Cardiac muscle cell (in vitro differentiated cells and primary cell): ENCODE measurements at regions not wholly inside any gene's neighbourhood (a gene's known extent, or its start where the extent isn't known, plus 50 kb on each side); places are given as distances from the start of the nearest gene placed in this dataset.

Experiments
- DNase-seq, 2 donors: peaks; one replicate each; pipeline versions ENCODE4 v3.0.0 to v3.0.0-alpha.2; 2010 to 2017; ENCODE audit warnings: low read depth in 1 of 2, low spot score in 1 of 2
- H3K27ac ChIP-seq: fragments of 200-600 bp; sonication (generic); 2 replicates; pipeline ENCODE4 v1.5.1; 2016
- H3K27me3 ChIP-seq: fragments of 200-600 bp; sonication (generic); 2 replicates; pipeline ENCODE4 v1.6.0; 2016; ENCODE audit warnings: control low read depth
- H3K36me3 ChIP-seq: fragments of 200-600 bp; sonication (generic); 2 replicates; pipeline ENCODE4 v1.5.1; 2016; ENCODE audit warnings: control low read depth
- H3K4me1 ChIP-seq: fragments of 200-600 bp; sonication (generic); 2 replicates; pipeline ENCODE4 v1.8.1; 2017; ENCODE audit warnings: low read depth, mild to moderate bottlenecking, mixed run types
- H3K4me3 ChIP-seq: fragments of 200-600 bp; sonication (generic); 2 replicates; pipeline ENCODE4 v1.5.1; 2016; ENCODE audit warnings: mild to moderate bottlenecking
- H3K9me3 ChIP-seq: fragments of 200-600 bp; sonication (generic); 2 replicates; pipeline ENCODE4 v1.5.1; 2017; ENCODE audit warnings: low read depth, mild to moderate bottlenecking, control low read depth
- CTCF ChIP-seq: IDR thresholded peaks from 2 replicates; pipeline ENCODE4 v1.5.1; 2012; ENCODE audit warnings: low read depth, mild to moderate bottlenecking, low read length

DNA sequence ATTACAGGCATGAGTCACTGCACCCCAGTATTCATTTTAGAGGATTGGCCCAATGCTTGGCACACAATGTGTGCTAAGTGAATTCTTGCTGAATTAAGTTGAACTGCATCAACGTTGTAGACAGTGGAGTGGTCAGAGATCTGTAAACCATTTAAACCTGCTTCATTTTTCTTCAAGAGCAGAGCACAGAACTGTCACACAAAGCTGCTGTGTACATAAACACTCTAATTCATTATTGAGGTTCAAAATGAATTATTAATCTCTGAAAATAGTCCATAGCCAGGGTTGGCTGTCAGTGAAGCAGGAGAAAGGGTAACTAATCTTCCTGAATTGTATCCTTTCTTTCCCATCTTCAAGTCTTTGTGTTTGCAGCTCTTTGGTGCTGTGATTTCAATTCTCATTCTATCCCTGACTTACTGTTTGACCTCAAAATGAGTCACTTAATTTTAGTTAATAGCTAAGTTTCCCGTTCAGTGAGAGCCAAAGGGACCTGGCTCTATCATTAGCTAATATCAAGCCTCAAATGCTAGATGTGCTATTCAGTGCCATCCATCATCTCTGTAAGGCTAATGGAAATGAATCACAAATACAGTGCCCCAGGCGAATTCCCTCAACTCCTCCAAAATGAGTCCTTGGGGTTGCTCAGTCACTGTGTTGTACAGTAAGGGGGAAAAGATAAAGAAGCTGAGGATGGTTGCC, 77.0 kb upstream of the TSC22D1 start:
- H3K27ac ChIP-seq = no peak overlapping the region
- no peak overlapping the region for H3K4me3 ChIP-seq
- no peak for TF ChIP-seq CTCF
- DNase-seq = no peak
- no peaks in the 10 kb centered on the region for H3K9me3 ChIP-seq
- no peaks in the 10 kb centered on the region for H3K36me3 ChIP-seq
- H3K4me1 ChIP-seq = no peaks in the 10 kb centered on the region
- no peaks in the 10 kb centered on the region for H3K27me3 ChIP-seq

DNA sequence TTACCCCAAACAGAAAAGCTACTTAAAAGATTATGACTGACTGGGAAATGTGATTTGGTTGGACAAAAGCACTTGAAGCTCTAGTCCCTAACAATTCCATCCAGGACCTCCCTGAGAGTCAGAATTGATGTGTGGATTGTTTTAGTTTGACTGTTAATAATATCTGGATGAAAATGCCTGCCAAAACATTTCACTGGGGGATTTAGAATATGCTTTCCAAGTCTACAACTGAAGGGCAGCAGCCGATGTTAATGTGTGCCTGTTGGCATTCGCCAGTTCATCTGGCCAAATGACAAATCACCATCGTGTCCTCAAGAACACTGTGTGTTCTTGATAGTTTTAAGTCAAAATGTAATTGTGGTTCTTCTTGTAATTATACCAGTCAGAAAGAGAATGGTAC, 76.0 kb upstream of the TSC22D1 start:
- Histone ChIP-seq H3K27me3 (no peaks in the 10 kb centered on the region), H3K27ac (no peak overlapping the region), H3K9me3 (no peaks in the 10 kb centered on the region), H3K36me3 (no peaks in the 10 kb centered on the region), H3K4me1 (no peaks in the 10 kb centered on the region), H3K4me3 (no peak overlapping the region)
- no peak for TF ChIP-seq CTCF
- DNase-seq = no peak

DNA sequence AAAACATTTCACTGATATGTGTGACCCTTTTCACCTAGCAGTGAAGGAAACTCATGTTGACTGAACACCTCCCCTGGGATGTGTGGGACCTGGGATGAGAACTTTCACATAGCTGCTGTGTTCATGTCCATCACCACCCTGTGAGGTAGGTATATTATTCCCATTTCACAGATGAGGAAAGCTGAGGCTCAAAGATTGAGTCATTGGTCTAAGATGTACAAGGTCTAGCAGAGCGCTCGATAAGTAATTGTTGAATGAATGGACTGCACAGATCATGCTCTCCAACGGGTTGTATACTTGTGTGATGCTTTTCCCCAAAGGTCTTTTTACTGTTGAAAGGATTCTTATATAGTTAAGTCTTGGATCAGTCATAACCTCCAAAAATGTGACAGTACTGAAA, 75.6 kb upstream of the TSC22D1 start:
- H3K9me3 ChIP-seq = no peaks in the 10 kb centered on the region
- H3K4me1 ChIP-seq = no peaks in the 10 kb centered on the region
- no peak overlapping the region for H3K27ac ChIP-seq
- H3K27me3 ChIP-seq = no peaks in the 10 kb centered on the region
- H3K36me3 ChIP-seq = no peaks in the 10 kb centered on the region
- TF ChIP-seq CTCF = no peak
- no peak for DNase-seq
- no peak overlapping the region for H3K4me3 ChIP-seq

- Histone ChIP-seq H3K4me1 (no peaks in the 10 kb centered on the region), H3K36me3 (no peaks in the 10 kb centered on the region), H3K27ac (no peak overlapping the region), H3K9me3 (no peaks in the 10 kb centered on the region), H3K4me3 (no peak overlapping the region), H3K27me3 (no peaks in the 10 kb centered on the region)
- TF ChIP-seq CTCF = no peak
- DNase-seq = no peak
Observed at GRCh38 chr13:44651209-44651608, 75.1 kb upstream of the TSC22D1 start.

- no peak for DNase-seq
Observed at GRCh38 chr13:44649834-44650233, 73.7 kb upstream of the TSC22D1 start.

More at GRCh38 chr13:44649834-44650233, 73.7 kb upstream of the TSC22D1 start:
- Histone ChIP-seq H3K27me3 (no peaks in the 10 kb centered on the region), H3K4me1 (no peaks in the 10 kb centered on the region), H3K27ac (no peak overlapping the region), H3K36me3 (no peaks in the 10 kb centered on the region), H3K4me3 (no peak overlapping the region), H3K9me3 (no peaks in the 10 kb centered on the region)
- no peak for TF ChIP-seq CTCF
